NOMO-1 treated with DMSO at 0.1 percent for 48 hours (cell line): ENCODE measurements at regions not wholly inside any gene's neighbourhood (a gene's known extent, or its start where the extent isn't known, plus 50 kb on each side); places are given as distances from the start of the nearest gene placed in this dataset.

Experiments
- DNase-seq: peaks from one replicate; lab custom pipeline; 2025; ENCODE audit not compliant: unreplicated experiment; lab: John Stamatoyannopoulos, UW

DNA sequence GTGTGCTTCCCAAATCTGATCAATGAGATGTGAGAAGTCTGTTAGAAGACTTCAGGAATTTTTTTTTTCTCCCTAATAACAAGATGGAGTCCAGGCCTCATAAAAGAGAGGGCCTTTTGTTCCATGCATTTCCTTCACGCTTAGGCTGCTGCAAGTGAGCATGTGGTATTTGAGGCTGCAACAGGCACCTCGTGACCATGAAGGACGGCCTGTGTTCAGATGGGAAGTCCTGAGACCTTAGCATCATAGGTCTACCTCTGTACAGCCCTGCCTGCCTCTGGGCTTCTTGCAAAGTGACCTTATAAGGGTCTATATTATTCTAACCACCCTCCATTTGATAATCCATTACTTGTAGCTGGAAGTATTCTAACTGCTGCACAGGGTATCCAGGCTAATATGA, 86.6 kb downstream of the BOD1 start:
- DNase-seq = no peak

DNA sequence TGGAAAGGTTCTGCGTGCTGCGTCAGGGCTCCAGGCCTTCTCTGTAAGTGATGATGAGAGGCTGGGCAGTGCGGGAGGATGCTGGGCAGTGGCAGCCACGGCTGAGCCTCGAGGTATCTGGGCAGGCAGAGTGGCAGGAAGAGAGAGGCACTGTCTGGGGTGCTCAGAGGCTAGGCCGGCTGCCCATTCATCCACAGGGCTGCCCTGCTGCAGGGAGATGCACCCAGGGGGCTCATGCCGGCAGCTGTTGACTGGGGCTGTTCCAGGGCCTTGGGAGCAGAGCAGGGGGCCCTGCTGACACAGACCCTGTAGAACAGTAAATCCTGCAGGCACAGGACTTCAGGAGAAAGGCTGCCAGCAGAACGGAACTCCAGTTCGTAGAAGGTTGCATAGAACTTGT, 88.8 kb downstream of the BOD1 start:
- no peak for DNase-seq

DNA sequence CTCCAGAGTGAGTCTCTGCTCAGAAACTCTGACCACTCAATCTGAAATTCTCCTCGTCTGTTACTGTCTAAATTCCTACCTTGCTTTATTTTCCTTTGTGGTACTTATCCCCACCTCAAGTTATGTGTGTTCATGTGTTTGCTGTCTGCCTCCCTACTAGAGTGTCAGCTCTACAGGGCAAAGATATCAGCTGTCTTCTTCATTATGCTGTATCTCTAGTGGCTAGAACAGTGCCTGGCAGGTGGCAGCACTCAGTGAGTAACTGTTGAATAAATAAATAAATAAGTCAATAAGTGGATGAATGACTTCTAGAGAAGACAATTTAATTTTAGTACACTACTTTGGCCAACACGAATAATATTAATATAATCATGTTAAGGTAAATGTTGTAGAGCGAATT, 92.3 kb downstream of the BOD1 start:
- no peak for DNase-seq

DNA sequence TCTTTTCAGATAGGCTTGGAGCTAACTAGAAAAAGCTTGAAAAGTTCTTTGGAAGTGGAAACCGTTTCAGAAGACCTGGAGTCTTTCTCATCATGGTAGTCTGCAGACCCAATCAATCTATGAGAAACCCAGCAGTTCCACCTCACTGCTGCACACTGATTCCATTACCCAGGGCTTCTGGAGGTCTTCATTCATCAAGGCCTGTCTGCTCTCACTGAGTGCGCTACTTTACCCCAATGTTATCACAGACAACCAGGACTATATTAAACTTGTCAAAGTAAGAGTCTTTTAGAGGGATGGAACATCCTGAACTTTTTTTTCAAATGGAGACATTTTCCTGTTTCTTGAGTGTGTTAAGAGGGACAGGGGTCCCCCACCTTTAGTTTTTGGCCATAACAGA, 93.1 kb downstream of the BOD1 start:
- DNase-seq = no peak

DNA sequence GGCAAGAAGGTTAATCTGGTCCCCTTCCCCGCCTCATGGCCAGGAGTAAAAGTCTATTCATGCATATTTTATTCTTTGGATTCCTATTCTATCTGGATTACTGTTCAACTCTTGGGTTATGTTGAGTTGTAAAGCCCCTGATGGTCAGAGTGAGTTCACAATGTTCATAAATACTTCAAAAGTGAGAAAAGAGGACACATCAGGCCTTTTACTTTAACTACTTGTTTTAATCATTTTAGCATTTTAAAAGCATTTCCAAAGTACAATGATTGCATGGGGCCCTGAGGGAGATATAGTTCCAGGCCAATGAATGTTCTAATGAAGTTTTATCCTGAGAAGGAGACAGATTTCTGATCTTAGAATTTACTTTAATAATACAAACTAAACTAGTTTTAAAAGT, 93.9 kb downstream of the BOD1 start:
- DNase-seq = no peak

DNA sequence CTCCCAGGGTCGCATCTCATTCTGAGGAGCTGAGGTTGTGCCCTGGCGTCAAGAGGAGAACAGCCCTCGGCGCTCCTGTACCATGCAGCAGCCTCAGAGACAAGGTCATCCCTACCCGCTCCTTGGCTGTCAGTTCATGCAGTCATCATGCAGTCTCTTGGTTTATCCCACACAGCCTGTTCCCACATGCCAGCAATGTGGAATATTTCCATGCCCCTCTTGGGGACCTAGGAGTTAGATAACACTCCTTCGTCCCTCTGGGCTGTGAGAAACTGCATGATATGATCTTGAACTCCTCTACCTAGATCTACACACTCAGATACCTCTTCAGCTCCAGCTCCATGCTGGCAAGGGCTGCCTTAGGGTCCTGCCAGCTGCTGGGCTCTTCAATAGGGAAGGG, 97.6 kb downstream of the BOD1 start:
- no peak for DNase-seq

DNA sequence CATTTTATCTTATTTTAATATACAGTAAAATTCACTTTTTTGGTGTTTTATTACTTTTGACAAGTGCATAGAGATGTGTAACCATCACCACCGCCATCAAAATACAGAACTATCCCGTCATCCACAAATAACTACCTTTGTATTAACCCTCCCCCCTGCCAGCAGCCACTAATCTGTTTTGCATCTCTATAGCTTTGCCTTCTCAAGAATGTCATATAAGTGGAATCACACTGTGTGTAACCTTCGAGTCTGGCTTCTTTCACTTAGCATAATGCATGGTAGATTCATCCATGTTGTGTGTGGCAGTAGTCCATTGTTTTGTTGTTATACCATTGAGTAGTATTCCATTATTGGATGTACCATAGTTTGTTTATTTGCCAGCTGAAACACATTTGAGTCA, 98.8 kb downstream of the BOD1 start:
- DNase-seq = no peak

DNA sequence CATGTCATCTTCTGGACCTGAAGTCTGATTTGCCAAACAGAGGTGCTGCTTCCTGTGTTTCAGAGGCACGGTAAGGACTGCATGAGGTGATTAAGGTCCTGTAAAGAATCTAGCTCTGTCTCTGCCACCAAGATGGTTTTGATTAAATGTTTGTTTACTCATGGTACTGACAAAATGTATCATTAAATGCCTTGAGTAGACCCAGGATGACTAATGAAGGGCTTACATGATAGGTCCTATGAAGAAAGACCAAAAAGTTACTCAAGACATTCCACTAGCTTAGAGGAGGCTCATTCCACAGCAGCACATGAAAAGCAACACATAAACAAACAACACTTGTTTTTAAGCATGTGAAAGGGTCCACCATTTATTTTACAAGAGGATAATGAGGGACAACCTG, 100.9 kb downstream of the BOD1 start:
- no peak for DNase-seq

DNA sequence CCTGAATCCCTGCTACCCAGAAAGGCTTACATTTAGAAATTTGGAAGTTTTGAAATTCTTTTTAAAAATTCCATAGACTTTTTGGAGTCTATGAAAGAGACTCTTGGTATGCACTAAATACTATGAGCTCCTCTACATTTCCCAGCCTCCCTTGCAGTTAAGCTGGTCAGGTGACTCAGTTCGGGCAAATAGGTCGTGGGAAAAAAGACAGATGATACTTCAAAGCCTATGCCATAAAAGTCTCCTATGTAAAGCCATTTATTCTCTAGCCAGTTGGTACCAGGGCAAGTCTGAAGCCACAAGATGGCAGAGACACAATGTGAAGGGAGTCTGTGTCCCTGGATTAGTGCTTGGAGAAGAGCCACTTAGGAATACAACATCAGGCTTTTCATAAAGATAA, 101.8 kb downstream of the BOD1 start:
- no peak for DNase-seq

DNA sequence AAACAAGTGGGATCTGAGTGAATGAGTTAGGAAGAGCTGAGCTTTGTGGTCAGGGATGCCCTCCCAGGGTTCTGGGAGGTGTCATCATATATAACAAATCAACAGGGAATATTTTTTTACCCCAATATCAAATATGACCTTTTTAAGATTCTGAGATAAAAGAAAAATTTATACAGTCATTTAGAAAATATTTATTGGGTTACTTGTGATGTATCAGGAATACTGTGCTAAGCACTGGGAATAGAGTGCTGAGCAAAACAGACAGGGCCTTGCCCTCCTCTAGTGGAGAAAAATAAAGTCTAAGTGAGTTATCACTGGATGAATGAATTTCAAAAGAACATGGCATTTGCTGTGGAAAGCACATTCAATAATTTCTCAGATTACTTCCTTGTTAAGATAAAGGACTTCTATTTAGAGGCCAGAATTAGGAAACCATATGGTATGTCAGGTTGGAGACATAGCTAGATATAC, 102.9 kb downstream of the BOD1 start:
- DNase-seq = no peak

DNA sequence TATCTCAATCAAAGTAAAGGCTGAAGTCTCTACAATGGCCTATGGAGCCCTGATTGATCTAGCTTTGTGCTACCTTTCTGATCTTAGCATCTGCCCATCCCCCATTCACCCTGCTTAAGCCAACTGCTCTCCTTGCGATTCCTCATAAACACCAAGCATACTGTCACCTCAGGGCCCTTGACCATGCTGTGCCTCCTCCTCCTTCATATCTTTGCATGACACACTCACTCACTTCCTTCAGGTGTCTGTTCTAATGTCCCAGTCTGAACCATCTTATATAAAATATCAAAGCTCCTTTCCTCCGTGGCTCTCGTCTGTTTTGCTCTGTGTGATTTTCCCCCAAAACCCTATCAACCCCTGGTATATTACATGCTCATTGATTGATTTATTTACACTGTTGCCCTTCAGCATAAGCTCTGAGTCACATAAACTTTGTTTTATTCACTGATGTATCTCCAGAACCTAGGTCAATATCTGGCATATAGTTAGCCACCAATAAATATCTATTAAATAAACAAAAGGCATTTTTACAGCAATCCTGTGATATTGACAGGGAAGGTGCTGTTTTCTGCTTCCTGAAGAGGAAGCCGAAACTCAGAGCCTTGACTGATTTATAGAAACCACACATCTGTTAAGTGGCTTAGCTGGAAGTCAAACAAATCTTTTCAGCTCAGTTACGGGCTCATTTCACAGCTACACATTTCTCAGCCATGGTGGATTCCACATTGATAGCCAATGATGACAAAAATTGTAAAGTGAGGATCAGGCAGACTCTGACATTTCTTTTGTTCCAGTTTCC, 103.6 kb downstream of the BOD1 start:
- no peak for DNase-seq

DNA sequence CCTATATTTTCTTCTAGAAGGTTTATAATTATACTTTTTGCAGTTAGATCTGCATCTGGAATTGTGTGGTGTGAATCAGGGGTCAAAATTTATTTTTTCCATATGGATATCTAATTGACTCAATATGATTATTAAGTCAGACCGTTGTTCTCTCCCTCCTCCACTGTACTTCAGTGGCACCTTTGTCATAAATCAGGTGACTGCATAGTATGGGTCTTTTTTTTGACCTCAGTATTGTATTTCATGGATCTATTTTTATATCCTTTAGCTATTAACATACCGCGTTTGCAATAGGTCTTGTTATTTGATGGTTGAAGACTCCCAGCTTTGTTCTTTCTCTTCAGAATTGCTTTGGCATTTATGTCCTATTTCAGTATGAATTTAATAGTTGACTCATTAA, 107.4 kb downstream of the BOD1 start:
- DNase-seq = no peak

DNA sequence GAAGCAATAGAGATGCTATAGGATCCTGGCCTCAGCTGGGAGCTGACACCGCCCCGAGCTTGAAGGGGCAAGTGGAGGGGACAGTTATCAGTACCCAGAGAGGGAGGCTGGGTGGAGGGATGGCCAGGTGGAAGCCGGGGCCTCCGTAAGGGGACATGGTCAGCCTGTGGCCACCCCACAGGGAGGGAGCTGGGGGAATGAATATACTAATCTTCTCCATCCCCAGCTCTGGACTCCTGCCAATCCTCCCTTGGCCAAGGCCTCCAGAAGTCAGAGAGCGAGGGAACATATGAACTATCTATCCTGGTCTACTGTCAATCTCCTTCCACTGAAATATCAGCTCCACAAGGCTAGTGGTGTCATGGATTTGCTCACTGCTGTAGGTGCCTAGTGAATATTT, 109.3 kb downstream of the BOD1 start:
- DNase-seq = no peak

DNA sequence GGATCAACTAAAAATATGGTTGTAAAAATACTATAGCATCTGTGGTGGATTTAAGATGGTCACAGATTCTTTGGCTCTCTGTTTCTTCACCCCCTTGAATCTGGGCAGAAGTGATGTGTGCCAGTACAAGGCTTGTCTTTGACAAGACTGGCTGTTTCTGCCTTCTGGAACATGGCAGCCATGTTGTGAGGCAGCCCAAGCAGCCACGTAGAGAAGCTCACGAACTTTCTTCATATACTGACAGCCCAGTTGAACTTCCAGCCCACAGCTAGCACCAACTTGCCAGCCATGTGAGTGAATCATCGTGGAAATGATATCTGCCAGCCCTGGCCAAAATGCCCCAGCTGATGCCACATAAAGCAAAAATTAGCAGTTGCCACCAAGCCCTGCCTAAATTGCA, 110.8 kb downstream of the BOD1 start:
- DNase-seq = no peak

DNA sequence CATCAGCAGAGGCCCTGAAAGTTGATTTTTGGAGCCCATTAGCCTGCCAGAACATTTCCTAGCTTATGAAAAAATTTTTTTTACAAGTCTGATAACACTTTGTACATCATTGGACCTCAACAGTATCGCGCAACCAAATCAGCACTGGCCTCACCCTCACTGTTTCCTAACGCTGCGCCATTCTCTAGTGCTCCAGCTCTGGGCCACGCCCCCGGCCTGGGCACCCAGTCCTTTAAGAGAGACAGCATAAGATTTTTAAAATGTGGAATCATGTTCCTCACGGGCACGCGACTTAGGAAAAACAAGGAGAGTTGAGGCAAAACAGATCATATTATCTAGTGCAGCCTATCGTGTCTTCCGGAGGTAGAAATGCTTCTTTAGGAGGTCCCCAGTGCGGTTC, 114.5 kb downstream of the BOD1 start:
- DNase-seq = no peak

DNA sequence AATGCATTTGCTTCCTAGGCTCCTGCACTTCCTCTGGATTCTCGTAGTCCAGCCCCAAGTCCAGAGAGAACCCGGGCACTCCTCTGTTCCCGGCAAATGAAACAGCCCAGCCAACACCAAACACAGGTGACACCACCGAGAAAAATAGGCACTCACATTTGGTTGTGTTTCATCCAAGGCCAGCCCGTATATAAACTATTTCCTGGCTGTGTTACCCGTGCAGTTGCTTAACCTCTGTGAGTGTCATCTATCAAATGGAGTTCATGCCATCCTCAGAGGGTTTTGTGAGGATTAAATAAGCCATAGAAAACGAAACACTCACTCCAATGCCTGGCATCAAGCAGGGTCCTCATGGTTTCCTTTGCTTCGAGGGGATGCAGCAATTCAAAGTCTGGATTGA, 115.2 kb downstream of the BOD1 start:
- DNase-seq = no peak

DNA sequence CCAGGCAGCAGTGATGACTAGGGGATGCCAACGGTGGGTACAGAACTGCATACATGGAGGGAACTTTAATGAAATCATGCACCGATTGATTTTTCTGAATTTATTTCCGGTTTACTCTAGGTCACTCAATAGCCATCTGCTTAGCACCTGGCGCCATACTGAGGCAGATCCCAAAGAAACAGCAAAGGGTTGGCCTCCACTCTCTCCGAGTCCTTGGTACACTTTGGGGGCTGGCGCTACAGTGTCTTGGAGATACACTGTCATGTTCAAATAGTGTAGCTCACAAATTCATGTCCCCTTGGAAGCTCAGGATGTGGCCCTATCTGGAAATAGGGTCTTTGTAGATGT, 116.3 kb downstream of the BOD1 start:
- no peak for DNase-seq

DNA sequence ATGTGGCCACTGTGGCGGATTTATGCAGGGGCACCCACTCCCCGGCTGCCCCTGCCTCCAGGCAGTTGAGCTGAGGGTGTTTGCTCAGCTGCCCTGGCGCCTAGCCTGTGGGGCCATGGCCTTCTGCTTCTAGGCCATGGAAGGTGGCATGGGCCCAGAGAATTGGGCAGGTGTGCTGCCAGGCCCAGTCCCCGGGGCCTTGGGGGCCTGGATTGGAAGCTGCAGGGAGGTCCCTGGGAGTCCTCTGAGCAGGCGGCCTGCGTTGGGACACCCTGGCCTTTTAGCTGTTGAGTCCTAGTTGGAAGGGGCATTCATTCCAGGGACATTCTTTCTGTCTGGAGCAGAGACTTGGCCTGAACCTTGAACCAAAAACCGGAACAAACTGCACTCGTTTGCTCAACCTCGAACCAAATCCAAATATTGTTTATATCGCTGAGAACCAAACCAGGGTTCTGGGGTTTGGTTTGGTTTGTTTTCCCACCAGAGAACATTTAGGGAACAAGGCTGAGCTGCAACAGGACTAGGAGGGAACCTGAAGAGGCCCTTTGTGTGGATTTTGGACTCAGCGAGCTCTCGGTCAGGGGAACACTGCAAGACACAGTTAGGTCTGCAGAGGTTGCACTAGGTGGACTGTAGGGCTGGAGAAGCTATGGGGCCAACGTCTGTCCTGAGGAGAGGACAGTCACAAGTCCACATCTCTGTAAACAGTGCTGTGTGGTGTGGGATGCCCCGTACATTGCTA, 116.8 kb downstream of the BOD1 start:
- DNase-seq = no peak

DNA sequence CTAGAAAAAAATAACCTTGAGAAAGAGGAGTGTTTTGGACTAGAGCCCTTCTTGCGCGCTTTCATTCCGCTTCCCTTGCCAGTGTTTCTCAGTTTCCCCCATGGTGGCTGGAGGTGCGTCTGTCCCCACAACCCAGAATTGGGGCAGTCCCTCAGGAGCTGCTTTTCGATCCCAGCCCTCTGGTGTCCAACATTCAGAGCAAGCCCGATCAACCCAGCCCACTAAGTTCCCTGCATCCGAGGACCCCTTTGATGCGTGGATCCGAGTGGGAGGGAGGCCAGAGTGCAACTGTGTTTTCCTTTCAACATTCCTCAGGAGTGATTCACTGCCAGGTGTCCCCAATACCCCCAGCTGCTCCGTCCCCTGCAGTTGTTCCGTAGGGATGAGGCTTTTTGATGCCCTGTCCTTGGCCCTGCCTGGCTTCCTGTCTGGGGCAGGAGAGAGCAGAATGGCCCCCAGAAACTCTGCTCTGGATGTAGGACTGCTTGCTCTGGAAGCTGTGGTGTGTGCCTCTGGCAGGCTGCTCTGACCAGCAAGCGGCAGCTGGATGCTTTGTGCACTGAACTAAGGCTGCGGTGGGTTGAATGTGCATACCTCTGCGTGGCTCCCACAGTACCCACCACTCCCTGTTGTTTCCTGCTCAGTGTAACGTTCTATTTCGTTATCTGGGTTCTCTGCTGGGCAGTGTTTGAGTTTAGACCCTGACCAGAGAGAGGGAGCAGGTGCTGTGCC, 117.5 kb downstream of the BOD1 start:
- no peak for DNase-seq

DNA sequence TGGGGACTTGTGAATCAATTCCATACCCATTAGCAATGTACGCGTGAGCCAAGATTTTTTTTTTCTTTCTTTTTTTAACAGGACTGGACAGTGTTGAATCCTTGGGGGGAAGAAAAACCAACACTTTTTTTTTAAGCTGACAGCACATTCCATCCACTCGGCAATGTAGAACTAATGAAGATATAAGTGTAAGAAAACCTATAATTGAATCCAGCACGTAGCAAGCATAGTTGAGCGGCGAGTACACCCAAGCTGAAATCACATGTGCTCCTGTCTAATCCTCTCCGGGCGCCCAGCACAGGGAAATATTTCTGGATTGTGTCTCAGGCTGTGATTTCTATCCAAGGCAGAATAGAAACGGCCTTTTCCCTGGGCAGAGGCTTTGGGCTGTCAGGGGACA, 118.2 kb downstream of the BOD1 start:
- DNase-seq = no peak

DNA sequence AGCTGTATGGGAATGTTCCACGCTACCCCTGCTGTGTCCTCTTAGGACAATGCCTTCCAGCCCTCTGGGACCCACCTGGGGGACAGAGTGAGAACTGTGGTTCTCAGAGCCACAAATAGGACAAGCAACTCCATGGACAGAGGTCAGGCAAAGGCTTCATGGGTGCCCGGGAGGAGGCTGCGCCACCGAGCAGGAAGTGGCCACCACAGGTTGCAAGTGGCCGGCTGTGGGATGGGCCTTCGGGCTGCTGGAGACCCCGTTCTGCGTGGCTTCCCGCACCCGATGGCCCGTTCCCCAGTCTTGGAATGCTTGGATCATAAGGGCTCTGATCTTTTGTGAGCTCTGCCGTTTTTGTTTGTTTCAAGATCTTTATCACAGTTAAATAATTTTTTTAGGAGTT, 118.8 kb downstream of the BOD1 start:
- no peak for DNase-seq

DNA sequence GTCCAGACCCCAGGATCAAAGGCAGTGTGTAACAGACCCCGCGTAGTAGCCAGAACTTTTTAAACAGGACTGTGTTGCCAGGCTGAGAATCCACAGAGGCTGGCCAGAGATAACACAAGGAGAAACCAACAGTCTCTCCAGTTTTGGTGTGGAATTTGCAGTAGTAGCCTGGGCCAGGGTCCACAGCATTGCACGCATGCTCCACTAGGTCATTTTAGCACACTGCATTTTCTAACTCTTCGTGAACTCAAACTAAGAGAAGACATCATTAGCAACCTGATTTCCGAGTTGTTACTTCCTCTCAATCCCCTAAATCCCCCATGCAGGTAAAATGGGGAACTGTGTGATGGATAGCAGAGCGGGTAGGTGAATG, 119.6 kb downstream of the BOD1 start:
- no peak for DNase-seq
